H9 (cell line): ENCODE measurements at regions not wholly inside any gene's neighbourhood (a gene's known extent, or its start where the extent isn't known, plus 50 kb on each side); places are given as distances from the start of the nearest gene placed in this dataset.

ENCODE experiments used
- DNase-seq: peaks from one replicate; pipeline ENCODE4 v3.0.0-alpha.2; 2017
- H2AFZ ChIP-seq: one replicate; pipeline ENCODE4 v1.6.1; 2013; ENCODE audit warnings: mild to moderate bottlenecking, low read length, control low read depth, moderate library complexity
- H2AK5ac ChIP-seq: 2 replicates; pipeline ENCODE4 v1.6.1; 2013; ENCODE audit warnings: low read length, control low read depth, mixed read lengths; ENCODE audit not compliant: insufficient read length
- H2BK120ac ChIP-seq: one replicate; pipeline ENCODE4 v1.6.1; 2013; ENCODE audit warnings: low read depth, mild to moderate bottlenecking, low read length, control low read depth, inconsistent platforms; ENCODE audit not compliant: poor library complexity, severe bottlenecking
- H2BK12ac ChIP-seq: 2 replicates; pipeline ENCODE4 v1.6.1; 2013; ENCODE audit warnings: low read length, control low read depth, mixed read lengths, low read depth; ENCODE audit not compliant: insufficient read length
- H2BK15ac ChIP-seq: 2 replicates; pipeline ENCODE4 v1.6.1; 2013; ENCODE audit warnings: low read depth, low read length, control low read depth
- H2BK20ac ChIP-seq: one replicate; pipeline ENCODE4 v1.6.1; 2013; ENCODE audit warnings: low read depth, mild to moderate bottlenecking, low read length, control low read depth, inconsistent platforms; ENCODE audit not compliant: poor library complexity, severe bottlenecking
- H2BK5ac ChIP-seq: 2 replicates; pipeline ENCODE4 v1.6.1; 2013; ENCODE audit warnings: low read length, control low read depth, mixed read lengths; ENCODE audit not compliant: insufficient read length
- H3K14ac ChIP-seq: 2 replicates; pipeline ENCODE4 v1.6.1; 2013; ENCODE audit warnings: low read length, control low read depth; ENCODE audit not compliant: insufficient read depth
- H3K18ac ChIP-seq: 2 replicates; pipeline ENCODE4 v1.6.1; 2013; ENCODE audit warnings: low read depth, mild to moderate bottlenecking, mixed read lengths, low read length, control low read depth; ENCODE audit not compliant: insufficient read length
- H3K23ac ChIP-seq: 2 replicates; pipeline ENCODE4 v1.6.1; 2013; ENCODE audit warnings: low read length, control low read depth, mixed read lengths, low read depth; ENCODE audit not compliant: insufficient read length
- H3K23me2 ChIP-seq: 2 replicates; pipeline ENCODE4 v1.6.1; 2013; ENCODE audit warnings: low read depth, mild to moderate bottlenecking, mixed read lengths, low read length, control low read depth; ENCODE audit not compliant: insufficient read length, poor library complexity, severe bottlenecking
- H3K27ac ChIP-seq: 2 replicates; pipeline ENCODE4 v1.5.1; 2013; ENCODE audit warnings: low read length, control low read depth, mixed read lengths, low read depth; ENCODE audit not compliant: insufficient read length
- H3K27me3 ChIP-seq: 2 replicates; pipeline ENCODE4 v1.6.1; 2013; ENCODE audit warnings: low read length, control low read depth, inconsistent platforms; ENCODE audit not compliant: insufficient read depth
- H3K4ac ChIP-seq: 2 replicates; pipeline ENCODE4 v1.6.1; 2013; ENCODE audit warnings: low read depth, mild to moderate bottlenecking, control low read depth, inconsistent platforms, low read length, moderate library complexity
- H3K4me1 ChIP-seq: 2 replicates; pipeline ENCODE4 v1.6.1; 2013; ENCODE audit warnings: low read length, control low read depth, inconsistent platforms; ENCODE audit not compliant: insufficient read depth
- H3K4me2 ChIP-seq: 2 replicates; pipeline ENCODE4 v1.6.1; 2013; ENCODE audit warnings: low read length, control low read depth, mixed read lengths; ENCODE audit not compliant: insufficient read length, insufficient read depth
- H3K56ac ChIP-seq: 2 replicates; pipeline ENCODE4 v1.6.1; 2013; ENCODE audit warnings: low read depth, mild to moderate bottlenecking, mixed read lengths, low read length, control low read depth; ENCODE audit not compliant: insufficient read length
- H3K79me1 ChIP-seq: 2 replicates; pipeline ENCODE4 v1.6.1; 2013; ENCODE audit warnings: low read depth, mild to moderate bottlenecking, moderate library complexity, low read length, control low read depth, inconsistent platforms; ENCODE audit not compliant: insufficient read depth, poor library complexity, severe bottlenecking
- H3K79me2 ChIP-seq: 2 replicates; pipeline ENCODE4 v1.6.1; 2013; ENCODE audit warnings: low read length, control low read depth, inconsistent platforms; ENCODE audit not compliant: insufficient read depth
- H3K9ac ChIP-seq: 2 replicates; pipeline ENCODE4 v1.6.1; 2013; ENCODE audit warnings: low read length, control low read depth, mixed read lengths; ENCODE audit not compliant: insufficient read length; ENCODE audit errors: extremely low read depth
- H3K9me3 ChIP-seq: one replicate; pipeline ENCODE4 v1.6.1; 2013; ENCODE audit warnings: low read depth, low read length, inconsistent platforms; ENCODE audit not compliant: control insufficient read depth
- H3T11ph ChIP-seq: one replicate; pipeline ENCODE4 v1.6.1; 2013; ENCODE audit warnings: mild to moderate bottlenecking, low read length, control low read depth, inconsistent platforms
- H4K20me1 ChIP-seq: one replicate; pipeline ENCODE4 v1.6.1; 2013; ENCODE audit not compliant: control insufficient read depth, insufficient read length, insufficient read depth
- H4K5ac ChIP-seq: 2 replicates; pipeline ENCODE4 v1.6.1; 2013; ENCODE audit warnings: low read depth, mild to moderate bottlenecking, mixed read lengths, low read length, control low read depth; ENCODE audit not compliant: insufficient read length
- H4K8ac ChIP-seq: replicated peaks from 2 replicates; pipeline ENCODE4 v1.6.1; 2013; ENCODE audit warnings: low read length, control low read depth, mixed read lengths, low read depth; ENCODE audit not compliant: insufficient read length
- H4K91ac ChIP-seq: 2 replicates; pipeline ENCODE4 v1.6.1; 2013; ENCODE audit warnings: low read depth, mild to moderate bottlenecking, moderate library complexity, mixed read lengths, low read length, control low read depth; ENCODE audit not compliant: insufficient read length
- H3K27ac Mint-ChIP-seq, 3 experiments: 2 replicates in 2 of 3; 3 replicates in 1 of 3; pipeline ENCODE4 v1.8.0; 2020 to 2021; ENCODE audit warnings: mixed read lengths in 3 of 3, mild to moderate bottlenecking in 1 of 3, moderate library complexity in 1 of 3
- H3K27me3 Mint-ChIP-seq: 2 replicates; pipeline ENCODE4 v1.8.0; 2021; ENCODE audit warnings: low read depth, mild to moderate bottlenecking, moderate library complexity, mixed read lengths
- H3K36me3 Mint-ChIP-seq, 3 experiments: 2 replicates in 2 of 3; 3 replicates in 1 of 3; pipeline ENCODE4 v1.8.0; 2020 to 2021; ENCODE audit warnings: low read depth in 3 of 3, mixed read lengths in 3 of 3; ENCODE audit not compliant: insufficient read depth in 1 of 3
- H3K4me1 Mint-ChIP-seq, 2 experiments: 2 replicates each; pipeline ENCODE4 v1.8.0; 2020; ENCODE audit warnings: mixed read lengths in 2 of 2
- H3K4me3 Mint-ChIP-seq, 2 experiments: 2 replicates in 1 of 2; 3 replicates in 1 of 2; pipeline ENCODE4 v1.8.0; 2020 to 2021; ENCODE audit warnings: mild to moderate bottlenecking in 2 of 2, mixed read lengths in 2 of 2, moderate library complexity in 1 of 2
- H3K9me3 Mint-ChIP-seq, 2 experiments: 2 replicates in 1 of 2; 3 replicates in 1 of 2; pipeline ENCODE4 v1.8.0; 2020; ENCODE audit warnings: mild to moderate bottlenecking in 2 of 2, mixed read lengths in 2 of 2, moderate library complexity in 1 of 2
- CTCF ChIP-seq: fragments of 200-600 bp; sonication (generic); conservative IDR thresholded peaks from 3 replicates; pipeline ENCODE4 v1.8.0; 2021; ENCODE audit warnings: antibody characterized with exemption, mild to moderate bottlenecking
- WGBS: extraction: QIAGEN DNeasy Blood & Tissue Kit; methylation state at CpG from one replicate; pipeline ENCODE4 v1.1.7; 2013; ENCODE audit warnings: missing lambda C conversion rate, low lambda C conversion rate, mixed read lengths; ENCODE audit not compliant: insufficient read length; ENCODE audit errors: extremely low coverage; 5-methylcytosine and 5-hydroxymethylcytosine counted together

DNA sequence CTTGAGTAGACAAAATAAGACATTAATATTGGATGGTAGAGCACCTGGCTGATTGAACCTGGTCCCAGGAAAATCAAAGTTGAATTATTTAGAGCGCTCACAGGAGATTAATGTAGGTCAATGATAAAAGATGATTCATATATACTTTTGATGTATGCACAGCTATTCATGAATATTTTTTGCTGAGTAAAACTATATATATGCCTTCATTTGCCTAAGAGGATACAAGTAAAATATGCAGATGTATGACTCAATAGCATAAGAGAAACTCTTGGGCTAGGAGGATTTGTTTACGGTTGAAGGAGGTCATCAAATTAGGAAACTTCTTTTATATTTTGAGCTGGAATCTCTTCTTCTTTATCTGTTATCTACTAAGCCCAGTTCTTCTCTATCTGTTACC, 202.7 kb upstream of the HS3ST1 start:
- Histone ChIP-seq H2BK120ac (no peak overlapping the region), H3K9ac (no peak overlapping the region), H2AK5ac (no peak overlapping the region), H3K9me3 (no peaks in the 10 kb centered on the region), H2BK15ac (no peak overlapping the region), H3K18ac (no peak overlapping the region), H3K14ac (no peak overlapping the region), H3K27me3 (no peaks in the 10 kb centered on the region), H3K23ac (no peak overlapping the region), H4K8ac (no peak overlapping the region), H4K5ac (no peak overlapping the region), H4K20me1 (no peaks in the 10 kb centered on the region), H4K91ac (no peak overlapping the region), H3K23me2 (no peaks in the 10 kb centered on the region), H2BK20ac (no peak overlapping the region), H2AFZ (no peak overlapping the region), H2BK5ac (no peak overlapping the region), H3K4me1 (no peaks in the 10 kb centered on the region), H3K4ac (no peak overlapping the region), H3K4me2 (no peak overlapping the region), H3K27ac (no peak overlapping the region), H3K79me2 (no peaks in the 10 kb centered on the region), H2BK12ac (no peak overlapping the region), H3K79me1 (no peaks in the 10 kb centered on the region), H3K56ac (no peak overlapping the region), H3T11ph (no peak overlapping the region)
- Mint-ChIP-seq H3K27ac (no peak overlapping the region), H3K9me3 (no peaks in the 10 kb centered on the region), H3K27me3 (no peaks in the 10 kb centered on the region), H3K4me1 (peaks cover 10 to 14% of the 10 kb centered on the region in 2 experiments), H3K4me3 (no peak overlapping the region), H3K36me3 (no peaks in the 10 kb centered on the region)
- WGBS: no CpG with 5 or more reads among the region's 2 CpGs
- TF ChIP-seq CTCF: no peak
- DNase-seq: no peak
